BLaER1 (cell line): ENCODE measurements at regions not wholly inside any gene's neighbourhood (a gene's known extent, or its start where the extent isn't known, plus 50 kb on each side); places are given as distances from the start of the nearest gene placed in this dataset.

ENCODE experiments used
- H3K27ac ChIP-seq: shearing (Covaris generic); formaldehyde crosslinking; 2 replicates; pipeline ENCODE4 v1.8.1; 2022
- H3K27me3 ChIP-seq: shearing (Covaris generic); formaldehyde crosslinking; 2 replicates; pipeline ENCODE4 v1.8.1; 2022
- H3K36me3 ChIP-seq: shearing (Covaris generic); formaldehyde crosslinking; 2 replicates; pipeline ENCODE4 v1.8.1; 2022
- H3K4me1 ChIP-seq: shearing (Covaris generic); formaldehyde crosslinking; 2 replicates; pipeline ENCODE4 v1.8.1; 2022
- H3K4me2 ChIP-seq: shearing (Covaris generic); formaldehyde crosslinking; 2 replicates; pipeline ENCODE4 v1.8.1; 2022
- H3K4me3 ChIP-seq: shearing (Covaris generic); formaldehyde crosslinking; 2 replicates; pipeline ENCODE4 v1.8.1; 2022
- H3K9ac ChIP-seq: shearing (Covaris generic); formaldehyde crosslinking; 2 replicates; pipeline ENCODE4 v1.8.1; 2022
- H3K9me3 ChIP-seq: shearing (Covaris generic); formaldehyde crosslinking; 2 replicates; pipeline ENCODE4 v1.8.1; 2022
- H4K20me1 ChIP-seq: shearing (Covaris generic); formaldehyde crosslinking; 2 replicates; pipeline ENCODE4 v1.8.1; 2022
- Cebpa-rat ChIP-seq: shearing (Covaris generic); IDR thresholded peaks from 2 replicates; pipeline ENCODE4 v1.8.1; 2022

GRCh38 chr10:44171765-44172164, 213.1 kb downstream of the CXCL12 start:
- H3K4me3 ChIP-seq = no peak overlapping the region
- no peaks in the 10 kb centered on the region for H4K20me1 ChIP-seq
- H3K27me3 ChIP-seq = no peaks in the 10 kb centered on the region
- H3K9me3 ChIP-seq = no peaks in the 10 kb centered on the region
- peaks cover 8% of the 10 kb centered on the region; the same call in 1 of the 2 replicates for H3K4me1 ChIP-seq
- H3K4me2 ChIP-seq = no peak overlapping the region
- H3K36me3 ChIP-seq = no peaks in the 10 kb centered on the region
- H3K27ac ChIP-seq = no peak overlapping the region
- no peak for TF ChIP-seq Cebpa-rat
- no peak overlapping the region for H3K9ac ChIP-seq

DNA sequence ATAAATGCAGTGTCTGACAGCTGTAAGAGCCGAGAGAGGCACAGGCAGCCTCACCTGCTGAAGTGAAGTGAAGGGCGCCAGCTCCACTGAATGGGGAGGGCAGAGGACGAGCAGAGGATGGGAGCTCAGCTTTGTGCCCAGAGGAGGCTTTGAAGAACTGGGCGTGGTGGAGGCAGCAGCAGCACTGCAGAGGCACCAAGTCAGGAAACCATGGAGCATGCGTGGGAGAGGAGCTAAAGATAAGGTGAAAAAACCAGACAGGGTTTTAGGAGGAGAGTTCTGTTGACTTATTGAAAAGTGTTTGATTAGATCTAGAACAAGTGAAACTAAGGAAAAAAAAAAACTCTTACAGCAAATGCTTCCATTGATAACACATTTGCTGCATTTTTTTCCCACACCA, 216.4 kb downstream of the CXCL12 start:
- Histone ChIP-seq H3K4me3 (no peak overlapping the region), H3K36me3 (no peaks in the 10 kb centered on the region), H3K4me1 (peaks cover 8% of the 10 kb centered on the region; the same call in 1 of the 2 replicates), H3K4me2 (no peak overlapping the region), H3K9ac (no peak overlapping the region), H3K27me3 (no peaks in the 10 kb centered on the region), H3K9me3 (no peaks in the 10 kb centered on the region), H4K20me1 (no peaks in the 10 kb centered on the region), H3K27ac (no peak overlapping the region)
- no peak for TF ChIP-seq Cebpa-rat

DNA sequence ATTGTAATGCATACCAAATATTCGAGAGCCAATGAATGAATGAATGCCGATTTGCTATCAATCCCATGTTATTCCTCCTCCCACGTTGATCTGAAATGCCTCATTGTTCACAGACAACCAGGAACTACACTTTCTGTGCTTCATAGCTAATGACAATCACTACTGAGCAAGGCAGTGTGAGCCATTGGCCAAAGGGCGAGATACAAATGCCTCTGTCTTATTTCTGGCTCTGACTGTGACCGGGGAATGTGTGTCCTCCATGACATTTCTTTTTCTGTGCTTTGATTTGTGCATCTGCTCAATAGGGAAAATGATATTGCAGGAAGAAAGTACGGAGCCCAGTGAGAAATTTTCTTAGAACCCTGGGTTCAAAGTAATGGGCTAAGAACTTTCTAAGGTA, 217.1 kb downstream of the CXCL12 start:
- Histone ChIP-seq H3K27ac (no peak overlapping the region), H3K4me2 (no peak overlapping the region), H3K9ac (no peak overlapping the region), H3K36me3 (no peaks in the 10 kb centered on the region), H4K20me1 (no peaks in the 10 kb centered on the region), H3K4me3 (no peak overlapping the region), H3K27me3 (no peaks in the 10 kb centered on the region), H3K4me1 (peaks cover 8% of the 10 kb centered on the region; the same call in 1 of the 2 replicates), H3K9me3 (no peaks in the 10 kb centered on the region)
- TF ChIP-seq Cebpa-rat = no peak

DNA sequence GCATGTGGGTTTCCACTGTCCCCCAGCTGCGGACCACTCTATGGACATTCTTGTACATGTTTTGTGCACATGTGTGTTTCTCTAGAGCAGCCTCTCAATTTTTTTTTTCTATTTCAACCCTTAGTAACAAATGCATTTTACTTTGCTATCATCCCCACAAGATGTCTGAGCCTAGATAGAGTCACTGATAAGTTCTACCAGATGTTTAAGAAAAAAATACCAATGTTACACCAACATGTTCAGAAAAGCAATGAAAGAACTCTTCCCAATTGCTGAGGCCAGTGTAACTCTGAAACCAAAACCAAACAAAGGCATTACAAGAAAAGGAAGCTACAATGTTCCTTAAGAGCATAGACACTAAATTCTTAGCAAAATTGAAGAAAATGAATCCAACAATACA, 218.5 kb downstream of the CXCL12 start:
- Histone ChIP-seq H3K27ac (no peak overlapping the region), H3K4me1 (peaks cover 8% of the 10 kb centered on the region; the same call in 1 of the 2 replicates), H3K4me3 (no peak overlapping the region), H3K27me3 (no peaks in the 10 kb centered on the region), H3K9ac (no peak overlapping the region), H3K4me2 (no peak overlapping the region), H3K9me3 (no peaks in the 10 kb centered on the region), H4K20me1 (no peaks in the 10 kb centered on the region), H3K36me3 (no peaks in the 10 kb centered on the region)
- no peak for TF ChIP-seq Cebpa-rat

GRCh38 chr10:44164251-44164956, 220.5 kb downstream of the CXCL12 start:
- H4K20me1 ChIP-seq = no peaks in the 10 kb centered on the region
- H3K9me3 ChIP-seq = no peaks in the 10 kb centered on the region
- no peaks in the 10 kb centered on the region for H3K27me3 ChIP-seq
- H3K27ac ChIP-seq = no peak overlapping the region
- no peak overlapping the region for H3K4me2 ChIP-seq
- H3K4me1 ChIP-seq = no peaks in the 10 kb centered on the region
- no peak for TF ChIP-seq Cebpa-rat
- H3K36me3 ChIP-seq = no peaks in the 10 kb centered on the region
- H3K4me3 ChIP-seq = no peak overlapping the region
- no peak overlapping the region for H3K9ac ChIP-seq

- H3K9ac ChIP-seq = no peak overlapping the region
- no peak overlapping the region for H3K4me2 ChIP-seq
- no peak overlapping the region for H3K4me3 ChIP-seq
- TF ChIP-seq Cebpa-rat = no peak
- no peaks in the 10 kb centered on the region for H3K36me3 ChIP-seq
- no peaks in the 10 kb centered on the region for H4K20me1 ChIP-seq
- H3K9me3 ChIP-seq = peaks cover 15% of the 10 kb centered on the region
- H3K4me1 ChIP-seq = no peaks in the 10 kb centered on the region
- no peak overlapping the region for H3K27ac ChIP-seq
- H3K27me3 ChIP-seq = no peaks in the 10 kb centered on the region
Measured at GRCh38 chr10:44161184-44161583, 223.7 kb downstream of the CXCL12 start.

GRCh38 chr10:44157574-44157973, 227.3 kb downstream of the CXCL12 start:
- Histone ChIP-seq H3K9ac (no peak overlapping the region), H3K27me3 (no peaks in the 10 kb centered on the region), H3K36me3 (no peaks in the 10 kb centered on the region), H3K4me3 (no peak overlapping the region), H3K4me1 (no peaks in the 10 kb centered on the region), H4K20me1 (no peaks in the 10 kb centered on the region), H3K27ac (no peak overlapping the region), H3K4me2 (no peak overlapping the region), H3K9me3 (peaks cover 15% of the 10 kb centered on the region)
- TF ChIP-seq Cebpa-rat = no peak

- no peak overlapping the region for H3K27ac ChIP-seq
- no peaks in the 10 kb centered on the region for H3K27me3 ChIP-seq
- no peak overlapping the region for H3K9ac ChIP-seq
- no peaks in the 10 kb centered on the region for H3K36me3 ChIP-seq
- no peak overlapping the region for H3K4me2 ChIP-seq
- no peaks in the 10 kb centered on the region for H3K4me1 ChIP-seq
- no peaks in the 10 kb centered on the region for H4K20me1 ChIP-seq
- no peak overlapping the region for H3K4me3 ChIP-seq
- TF ChIP-seq Cebpa-rat = no peak
- peaks cover 26% of the 10 kb centered on the region for H3K9me3 ChIP-seq
Measured at GRCh38 chr10:44154956-44155355, 229.9 kb downstream of the CXCL12 start.

- no peaks in the 10 kb centered on the region for H3K27me3 ChIP-seq
- no peaks in the 10 kb centered on the region for H3K36me3 ChIP-seq
- H3K9ac ChIP-seq = no peak overlapping the region
- H4K20me1 ChIP-seq = no peaks in the 10 kb centered on the region
- H3K4me2 ChIP-seq = no peak overlapping the region
- TF ChIP-seq Cebpa-rat = no peak
- H3K9me3 ChIP-seq = peaks cover 26% of the 10 kb centered on the region
- no peak overlapping the region for H3K4me3 ChIP-seq
- no peaks in the 10 kb centered on the region for H3K4me1 ChIP-seq
- H3K27ac ChIP-seq = no peak overlapping the region
Measured at GRCh38 chr10:44153918-44154670, 230.8 kb downstream of the CXCL12 start.

DNA sequence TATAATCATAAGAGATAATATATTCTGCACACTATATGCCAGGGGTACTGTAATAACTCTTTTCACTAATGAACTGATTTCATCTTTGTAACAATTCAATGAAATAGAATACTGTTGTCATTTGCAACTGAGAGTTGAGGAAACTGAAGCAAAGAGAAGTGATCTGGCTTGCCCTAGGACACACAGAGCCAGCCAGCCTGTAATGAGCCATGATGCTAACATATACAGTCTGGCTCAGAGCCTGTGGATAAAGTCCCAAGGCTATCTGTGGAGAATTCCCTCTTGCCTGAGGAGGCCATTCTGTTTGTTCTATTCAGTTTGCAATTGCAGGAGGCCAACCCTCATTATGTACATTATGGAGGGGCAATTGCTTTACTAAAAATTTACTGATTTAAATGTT, 241.3 kb downstream of the CXCL12 start:
- Histone ChIP-seq H3K4me1 (no peaks in the 10 kb centered on the region), H3K4me2 (no peak overlapping the region), H3K36me3 (no peaks in the 10 kb centered on the region), H3K4me3 (no peak overlapping the region), H3K9me3 (0 out of 2 replicates have a peak, but pooled peaks cover 3% of the 10 kb centered on the region), H3K27ac (no peak overlapping the region), H3K27me3 (no peaks in the 10 kb centered on the region), H4K20me1 (no peaks in the 10 kb centered on the region), H3K9ac (no peak overlapping the region)
- no peak for TF ChIP-seq Cebpa-rat
